ENCODE measurements at regions not wholly inside any gene's neighbourhood (a gene's known extent, or its start where the extent isn't known, plus 50 kb on each side); places are given as distances from the start of the nearest gene placed in this dataset.

DNA sequence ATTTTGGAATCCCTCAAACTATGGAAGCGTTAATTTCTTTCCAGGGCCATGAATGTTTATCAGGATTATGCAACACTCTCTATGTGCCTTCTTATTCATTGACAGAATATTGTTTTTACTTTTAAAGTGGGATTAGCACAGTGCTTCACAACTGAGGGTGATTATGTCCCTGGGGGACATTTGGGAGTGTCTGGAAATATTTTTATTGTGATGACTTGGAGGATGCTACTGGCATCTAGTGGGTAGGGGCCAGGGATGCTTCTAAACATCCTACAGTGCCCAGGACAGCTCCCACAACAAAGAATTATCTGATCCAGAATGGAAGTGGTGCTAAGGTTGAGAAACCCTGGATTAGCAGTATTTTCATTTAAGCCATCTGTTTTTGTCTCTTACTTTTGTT, 338.5 kb upstream of the SOX5 start:
- no peak overlapping the region for H2AFZ ChIP-seq (ENCODE audit: control insufficient read depth, low read length)
- H3K27ac ChIP-seq (ENCODE audit: control insufficient read depth, insufficient read depth, low read length) = no peak overlapping the region
- no peak overlapping the region for H3K4me2 ChIP-seq (ENCODE audit: control insufficient read depth, extremely low read depth, insufficient read depth, low read depth, low read length)
- TF ChIP-seq, protein P1, sequence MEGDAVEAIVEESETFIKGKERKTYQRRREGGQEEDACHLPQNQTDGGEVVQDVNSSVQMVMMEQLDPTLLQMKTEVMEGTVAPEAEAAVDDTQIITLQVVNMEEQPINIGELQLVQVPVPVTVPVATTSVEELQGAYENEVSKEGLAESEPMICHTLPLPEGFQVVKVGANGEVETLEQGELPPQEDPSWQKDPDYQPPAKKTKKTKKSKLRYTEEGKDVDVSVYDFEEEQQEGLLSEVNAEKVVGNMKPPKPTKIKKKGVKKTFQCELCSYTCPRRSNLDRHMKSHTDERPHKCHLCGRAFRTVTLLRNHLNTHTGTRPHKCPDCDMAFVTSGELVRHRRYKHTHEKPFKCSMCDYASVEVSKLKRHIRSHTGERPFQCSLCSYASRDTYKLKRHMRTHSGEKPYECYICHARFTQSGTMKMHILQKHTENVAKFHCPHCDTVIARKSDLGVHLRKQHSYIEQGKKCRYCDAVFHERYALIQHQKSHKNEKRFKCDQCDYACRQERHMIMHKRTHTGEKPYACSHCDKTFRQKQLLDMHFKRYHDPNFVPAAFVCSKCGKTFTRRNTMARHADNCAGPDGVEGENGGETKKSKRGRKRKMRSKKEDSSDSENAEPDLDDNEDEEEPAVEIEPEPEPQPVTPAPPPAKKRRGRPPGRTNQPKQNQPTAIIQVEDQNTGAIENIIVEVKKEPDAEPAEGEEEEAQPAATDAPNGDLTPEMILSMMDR (optimal IDR thresholded peaks at IDR 0.05 in 1 of 3, IDR thresholded peaks at IDR 0.05 in 1 of 3, conservative IDR thresholded peaks at IDR 0.05 in 1 of 3; ENCODE audit: extremely low read depth in 1 of 3, insufficient read depth in 2 of 3, low read length in 3 of 3) = no peak
- no peak for TF ChIP-seq EZH2 (IDR thresholded peaks at IDR 0.05; ENCODE audit: low read length)
- no peaks in the 10 kb centered on the region for H3K9me1 ChIP-seq (ENCODE audit: control insufficient read depth, extremely low read depth, insufficient read depth, low read length)
- no peaks in the 10 kb centered on the region for H3K9me3 ChIP-seq (ENCODE audit: control insufficient read depth, low read depth, low read length)
- H3K9ac ChIP-seq (ENCODE audit: control insufficient read depth, extremely low read depth, insufficient read depth, low read length) = no peak overlapping the region
- no peaks in the 10 kb centered on the region for H3K36me3 ChIP-seq (ENCODE audit: control insufficient read depth in 2 of 2, extremely low read depth in 1 of 2, insufficient read depth in 2 of 2, low read length in 2 of 2)
- no peaks in the 10 kb centered on the region for H4K20me1 ChIP-seq (ENCODE audit: control insufficient read depth, extremely low read depth, insufficient read depth, low read length)
- FAIRE-seq (no peak), DNase-seq (ENCODE audit: low read depth, low spot score) (no peak)
- H3K27me3 ChIP-seq (ENCODE audit: control insufficient read depth, extremely low read depth, insufficient read depth, low read length) = no peaks in the 10 kb centered on the region
- H3K4me3 ChIP-seq (ENCODE audit: control insufficient read depth in 2 of 3, extremely low read depth in 1 of 3, insufficient read depth in 2 of 3, low read depth in 1 of 3, low read length in 3 of 3) = no peak overlapping the region
- H3K4me1 ChIP-seq (ENCODE audit: control insufficient read depth, extremely low read depth, insufficient read depth, low read length) = no peaks in the 10 kb centered on the region
- H3K79me2 ChIP-seq (ENCODE audit: control insufficient read depth, insufficient read depth, low read length) = no peaks in the 10 kb centered on the region
- dilution Hi-C loops (cut with MboI; ENCODE audit: extremely low pct_ligation_motif_present, low sequenced_read_pairs) = no loop called here

DNA sequence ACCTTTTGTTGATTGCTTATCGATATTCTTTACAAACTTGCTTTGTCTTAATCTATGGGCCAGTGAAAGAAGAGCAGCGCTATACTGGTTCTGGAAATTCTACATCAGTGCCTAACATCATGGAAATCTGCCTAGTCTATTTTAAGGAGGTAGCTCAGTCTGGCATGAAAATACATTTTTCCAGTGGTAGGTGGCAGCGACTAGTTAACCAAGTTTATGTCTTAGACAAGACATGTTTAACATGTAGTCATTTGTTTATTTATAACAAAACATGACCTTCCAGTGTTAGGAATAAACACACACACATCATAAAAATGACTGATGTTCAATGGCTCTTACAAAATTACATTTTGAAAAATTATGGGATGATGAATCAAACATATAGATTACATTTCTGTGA, 336.0 kb upstream of the SOX5 start:
- Histone ChIP-seq H3K9me1 (ENCODE audit: control insufficient read depth, extremely low read depth, insufficient read depth, low read length) (no peaks in the 10 kb centered on the region), H3K36me3 (ENCODE audit: control insufficient read depth in 2 of 2, extremely low read depth in 1 of 2, insufficient read depth in 2 of 2, low read length in 2 of 2) (no peaks in the 10 kb centered on the region), H4K20me1 (ENCODE audit: control insufficient read depth, extremely low read depth, insufficient read depth, low read length) (no peaks in the 10 kb centered on the region), H3K79me2 (ENCODE audit: control insufficient read depth, insufficient read depth, low read length) (no peaks in the 10 kb centered on the region), H2AFZ (ENCODE audit: control insufficient read depth, low read length) (no peak overlapping the region), H3K4me1 (ENCODE audit: control insufficient read depth, extremely low read depth, insufficient read depth, low read length) (no peaks in the 10 kb centered on the region), H3K27ac (ENCODE audit: control insufficient read depth, insufficient read depth, low read length) (no peak overlapping the region), H3K9me3 (ENCODE audit: control insufficient read depth, low read depth, low read length) (no peaks in the 10 kb centered on the region), H3K4me3 (ENCODE audit: control insufficient read depth in 2 of 3, extremely low read depth in 1 of 3, insufficient read depth in 2 of 3, low read depth in 1 of 3, low read length in 3 of 3) (no peak overlapping the region), H3K27me3 (ENCODE audit: control insufficient read depth, extremely low read depth, insufficient read depth, low read length) (no peaks in the 10 kb centered on the region), H3K4me2 (ENCODE audit: control insufficient read depth, extremely low read depth, insufficient read depth, low read depth, low read length) (no peak overlapping the region), H3K9ac (ENCODE audit: control insufficient read depth, extremely low read depth, insufficient read depth, low read length) (no peak overlapping the region)
- TF ChIP-seq EZH2 (IDR thresholded peaks at IDR 0.05; ENCODE audit: low read length) = no peak
- TF ChIP-seq, protein P1 (optimal IDR thresholded peaks at IDR 0.05 in 1 of 3, IDR thresholded peaks at IDR 0.05 in 1 of 3, conservative IDR thresholded peaks at IDR 0.05 in 1 of 3; ENCODE audit: extremely low read depth in 1 of 3, insufficient read depth in 2 of 3, low read length in 3 of 3) = no peak
- dilution Hi-C loops (cut with MboI; ENCODE audit: extremely low pct_ligation_motif_present, low sequenced_read_pairs) = no loop called here
- FAIRE-seq = no peak
- no peak for DNase-seq (ENCODE audit: low read depth, low spot score)

All from keratinocyte (primary cell).